HL-60 (cell line): ENCODE measurements at regions not wholly inside any gene's neighbourhood (a gene's known extent, or its start where the extent isn't known, plus 50 kb on each side); places are given as distances from the start of the nearest gene placed in this dataset.

Experiments used
- CTCF ChIP-seq: IDR thresholded peaks from one replicate; pipeline ENCODE4 v1.5.1; 2011; ENCODE audit warnings: low read length, control low read depth, inconsistent platforms; ENCODE audit not compliant: insufficient read depth
- POLR2AphosphoS5 ChIP-seq: IDR thresholded peaks from 2 replicates; pipeline ENCODE4 v1.6.1; 2012; ENCODE audit warnings: low read depth
- REST ChIP-seq: IDR thresholded peaks from 2 replicates; pipeline ENCODE4 v1.6.1; 2012; ENCODE audit warnings: low read depth; ENCODE audit not compliant: insufficient replicate concordance

- TF ChIP-seq POLR2AphosphoS5 = no peak
- TF ChIP-seq CTCF = no peak
- no peak for TF ChIP-seq REST
These were observed 243.4 kb upstream of the IRX5 start for GRCh38 chr16:54687043-54687899.
